HTR-8/SVneo (cell line): ENCODE measurements at regions not wholly inside any gene's neighbourhood (a gene's known extent, or its start where the extent isn't known, plus 50 kb on each side); places are given as distances from the start of the nearest gene placed in this dataset.
"Not testable (repeated sequence)": the region's sequence is repeated elsewhere in the genome, so short reads cannot be mapped to it uniquely, and the experiment has no call there.

Experiments used
- DNase-seq: peaks from one replicate; pipeline ENCODE4 v3.0.0; 2011; ENCODE audit warnings: low spot score, mixed read lengths; ENCODE audit not compliant: insufficient read length
- FAIRE-seq: peaks from 2 replicates; lab custom pipeline; 2011; peaks lifted over from hg19 to GRCh38; lab: Jason Lieb, UNC

DNA sequence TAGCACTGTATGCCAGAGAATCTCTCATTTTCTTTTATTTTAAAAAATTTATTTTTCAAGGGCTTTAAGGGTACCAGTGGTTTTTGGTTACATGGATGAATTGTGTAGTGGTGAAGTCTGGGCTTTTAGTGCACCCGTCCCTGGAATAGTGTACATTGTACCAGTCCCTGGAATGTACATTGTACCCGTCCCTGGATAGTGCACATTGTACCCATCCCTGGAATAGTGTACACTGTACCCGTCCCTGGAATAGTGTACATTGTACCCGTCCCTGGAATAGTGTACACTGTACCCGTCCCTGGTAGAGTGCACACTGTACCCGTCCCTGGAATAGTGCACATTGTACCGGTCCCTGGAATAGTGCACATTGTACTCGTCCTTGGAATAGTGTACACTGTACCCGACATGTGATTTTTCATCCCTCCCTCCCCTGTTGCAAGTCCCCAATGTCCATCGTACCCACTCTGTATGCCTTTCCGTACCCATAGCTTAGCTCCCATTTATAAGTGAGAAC lies 56.1 kb upstream of the HELT start:
- DNase-seq, result no peak
- FAIRE-seq, result no peak

- FAIRE-seq, DNase-seq: not testable (repeated sequence)
Measured at GRCh38 chr4:184965230-184966050, 52.9 kb upstream of the HELT start.

DNA sequence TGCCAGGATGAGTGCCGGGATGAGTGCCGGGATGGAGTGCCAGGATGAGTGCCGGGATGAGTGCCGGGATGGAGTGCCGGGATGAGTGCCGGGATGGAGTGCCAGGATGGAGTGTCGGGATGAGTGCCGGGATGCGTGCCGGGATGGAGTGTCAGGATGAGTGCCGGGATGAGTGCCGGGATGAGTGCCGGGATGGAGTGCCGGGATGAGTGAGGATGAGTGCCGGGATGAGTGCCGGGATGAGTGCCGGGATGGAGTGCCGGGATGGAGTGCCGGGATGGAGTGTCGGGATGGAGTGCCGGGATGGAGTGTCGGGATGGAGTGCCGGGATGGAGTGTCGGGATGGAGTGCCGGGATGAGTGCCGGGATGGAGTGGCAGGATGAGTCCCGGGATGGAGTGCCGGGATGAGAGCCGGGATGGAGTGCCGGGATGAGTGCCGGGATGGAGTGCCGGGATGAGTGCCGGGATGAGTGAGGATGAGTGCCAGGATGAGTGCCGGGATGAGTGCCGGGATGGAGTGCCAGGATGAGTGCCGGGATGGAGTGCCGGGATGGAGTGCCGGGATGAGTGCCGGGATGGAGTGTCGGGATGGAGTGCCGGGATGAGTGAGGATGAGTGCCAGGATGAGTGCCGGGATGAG lies 52.1 kb upstream of the HELT start:
- not testable (repeated sequence) for DNase-seq, FAIRE-seq

DNA sequence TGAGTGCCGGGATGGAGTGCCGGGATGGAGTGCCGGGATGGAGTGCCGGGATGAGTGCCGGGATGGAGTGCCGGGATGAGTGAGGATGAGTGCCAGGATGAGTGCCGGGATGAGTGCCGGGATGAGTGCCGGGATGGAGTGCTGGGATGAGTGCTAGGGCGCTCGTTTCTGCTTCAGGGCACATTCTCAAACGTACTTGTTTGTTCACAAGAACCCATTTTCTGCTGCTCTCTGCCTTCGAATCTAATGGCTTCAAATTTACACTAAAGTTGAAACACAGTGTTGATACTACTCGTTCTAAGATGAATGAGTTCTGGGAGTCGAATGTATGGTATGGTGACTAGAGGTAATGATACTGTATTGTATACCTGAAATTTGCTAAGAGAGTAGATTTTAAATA lies 50.6 kb upstream of the HELT start:
- FAIRE-seq, result not testable (repeated sequence)

GRCh38 chr4:184968366-184968765 lies 49.9 kb upstream of the HELT start:
- no peak for DNase-seq
- no peak for FAIRE-seq

More for the DNA sequence above, 50.6 kb upstream of the HELT start:
- DNase-seq, result not testable (repeated sequence)
